NCI-H524 treated with DMSO at 0.1 percent for 48 hours (cell line): ENCODE measurements at regions not wholly inside any gene's neighbourhood (a gene's known extent, or its start where the extent isn't known, plus 50 kb on each side); places are given as distances from the start of the nearest gene placed in this dataset.
A peak's percentile ranks its signal among the peaks of the same experiment; 100 is the strongest.

Experiments used
- DNase-seq: peaks from one replicate; lab custom pipeline; 2025; lab: John Stamatoyannopoulos, UW

DNA sequence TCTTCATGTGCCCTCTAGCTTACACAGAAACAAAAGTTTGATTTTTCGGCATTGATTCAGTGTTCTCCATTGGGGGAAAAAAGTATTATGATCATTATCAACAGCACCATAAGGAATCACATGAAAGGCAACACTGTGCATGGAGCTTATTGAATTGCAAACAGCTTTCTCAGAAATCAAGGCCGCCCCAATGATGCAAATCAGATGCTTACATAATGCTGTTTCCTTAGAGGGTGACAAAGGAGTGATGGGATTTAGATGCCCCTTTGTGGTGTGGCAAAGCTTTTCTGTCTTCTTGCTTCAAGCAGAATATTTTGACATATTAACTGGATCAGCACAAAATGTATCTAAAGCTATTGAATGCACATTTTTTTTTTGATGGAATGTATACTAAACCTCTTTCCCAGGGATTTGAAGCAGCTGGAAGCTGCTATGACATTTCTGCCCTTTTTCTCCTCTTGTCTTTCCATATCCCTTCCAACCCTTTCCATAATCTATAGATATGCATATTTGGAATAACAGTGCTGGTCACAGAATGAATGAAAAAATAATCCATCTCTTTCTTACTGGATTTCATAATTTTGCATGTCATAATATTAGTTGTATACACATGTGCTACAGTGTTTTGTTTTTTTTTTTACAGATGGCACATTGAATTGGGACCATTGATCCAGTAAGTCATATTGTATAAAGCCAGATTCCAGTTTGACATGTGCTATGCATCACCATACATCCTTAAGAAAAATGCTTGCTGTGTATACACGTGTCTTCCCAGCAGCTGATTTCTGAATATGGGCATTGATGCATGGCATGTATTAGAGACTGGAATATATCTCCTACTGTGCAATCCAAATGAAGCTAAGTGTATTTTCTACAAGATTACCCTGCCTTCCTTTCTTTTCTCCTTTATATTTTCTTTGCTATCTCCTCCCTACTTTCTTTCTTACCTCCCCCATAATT is 259.7 kb upstream of the DCN start:
- no peak for DNase-seq

DNA sequence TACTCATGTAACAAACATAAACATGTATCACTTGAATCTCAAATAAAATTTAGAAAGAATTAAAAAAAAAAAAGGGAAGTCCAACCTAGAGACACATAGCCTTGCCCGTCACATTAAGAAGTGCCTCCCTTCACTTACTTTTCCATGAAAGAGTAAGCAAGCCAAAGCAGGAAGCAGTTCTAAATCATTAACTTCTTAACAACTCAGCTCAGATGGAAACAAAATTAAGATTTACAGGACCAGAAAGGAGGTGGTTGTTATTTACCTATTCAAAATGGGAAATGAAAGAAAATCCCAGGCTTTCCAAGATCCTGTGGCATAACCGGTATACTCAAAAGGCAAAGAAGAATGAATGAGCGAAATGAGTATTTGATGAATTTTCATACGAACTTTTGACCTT is 258.6 kb upstream of the DCN start:
- no peak for DNase-seq

DNA sequence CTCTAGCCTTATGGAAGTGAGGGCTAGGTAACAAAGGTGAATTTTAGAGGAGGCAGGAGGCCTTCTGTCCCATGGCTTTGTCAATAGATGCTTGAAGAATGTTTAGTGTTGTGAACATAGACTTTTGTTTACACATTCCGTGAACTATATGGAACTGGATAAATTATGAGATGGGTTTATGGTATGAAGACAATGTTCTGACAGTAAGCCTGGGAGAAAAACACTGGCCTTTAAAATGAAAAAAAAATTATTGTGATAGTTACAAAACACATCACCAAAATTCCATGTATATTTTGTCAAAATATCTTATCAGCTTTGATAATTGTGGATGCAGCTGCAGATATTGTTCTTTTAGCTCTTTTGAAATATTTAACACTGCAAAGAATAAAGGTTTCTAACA is 251.5 kb upstream of the DCN start:
- DNase-seq: no peak

DNA sequence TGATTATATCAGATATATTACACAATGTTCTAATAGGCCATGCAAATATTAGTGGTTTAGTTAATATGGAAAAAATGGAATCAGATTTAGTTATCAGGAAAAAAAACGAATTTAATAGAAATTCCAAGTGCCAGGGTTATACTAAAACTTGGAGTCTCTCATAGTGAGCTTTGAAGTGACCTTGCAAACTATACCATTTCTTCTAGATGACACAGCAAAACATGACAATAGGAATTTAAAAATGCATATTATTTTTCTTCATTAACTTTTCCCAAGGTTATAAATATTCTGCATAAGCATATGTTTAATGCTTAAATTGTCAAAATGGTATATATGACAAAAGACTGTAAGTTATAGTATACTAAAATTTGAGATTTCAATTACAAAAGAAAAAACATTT is 250.1 kb upstream of the DCN start:
- DNase-seq: no peak

DNA sequence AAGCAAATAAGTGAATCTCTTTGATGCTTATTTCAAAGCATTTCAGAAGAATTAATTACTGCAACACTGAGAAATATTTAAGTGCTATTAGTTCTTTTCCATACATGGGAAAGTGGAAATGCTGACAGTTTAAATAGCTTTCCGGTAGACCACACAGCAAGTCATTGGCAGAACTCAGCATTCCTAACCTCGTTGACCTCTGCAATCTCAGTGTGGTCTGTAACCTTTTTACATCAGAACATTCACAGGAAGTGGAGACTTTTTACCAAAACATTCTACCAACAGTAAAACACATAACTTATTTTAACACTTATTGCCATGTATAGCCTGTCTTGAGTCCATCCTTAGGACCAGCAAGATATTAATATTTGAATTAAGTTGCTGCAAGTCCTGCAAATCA is 249.5 kb upstream of the DCN start:
- no peak for DNase-seq

DNA sequence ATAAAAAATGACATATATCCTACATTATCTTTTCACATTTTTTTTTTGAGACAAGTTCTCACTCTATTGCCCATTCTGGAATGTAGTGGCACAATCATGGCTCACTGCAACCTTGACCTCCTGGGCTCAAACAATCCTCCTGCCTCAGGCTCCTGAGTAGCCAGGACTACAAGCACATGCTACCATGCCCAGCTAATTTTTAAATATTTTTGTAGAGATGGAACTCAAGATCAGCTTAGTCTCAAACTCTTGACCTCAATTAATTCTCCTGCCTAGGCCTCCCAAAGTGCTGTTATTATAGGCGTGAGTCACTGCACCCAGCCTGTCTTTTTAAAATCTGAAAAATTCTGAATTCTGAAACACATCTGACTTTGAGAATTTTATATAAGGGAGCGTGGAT is 241.9 kb upstream of the DCN start:
- no peak for DNase-seq

DNA sequence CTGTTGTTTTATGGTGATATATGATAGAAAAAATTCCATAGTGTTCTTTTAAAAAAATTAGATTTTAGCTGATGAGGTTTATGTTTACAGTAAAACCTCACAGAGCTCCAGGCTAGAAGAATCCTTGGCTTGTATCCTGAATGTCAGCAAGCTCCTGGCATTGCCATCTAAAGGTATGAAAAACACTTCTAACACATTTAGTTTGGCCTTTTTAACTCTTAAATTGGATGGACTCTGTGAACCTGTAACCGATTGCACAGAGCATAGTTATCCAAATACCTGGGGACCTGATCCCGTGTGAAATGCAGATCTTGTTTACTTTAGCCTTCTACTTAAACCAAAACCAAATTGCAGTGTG is 241.1 kb upstream of the DCN start:
- DNase-seq: no peak

DNA sequence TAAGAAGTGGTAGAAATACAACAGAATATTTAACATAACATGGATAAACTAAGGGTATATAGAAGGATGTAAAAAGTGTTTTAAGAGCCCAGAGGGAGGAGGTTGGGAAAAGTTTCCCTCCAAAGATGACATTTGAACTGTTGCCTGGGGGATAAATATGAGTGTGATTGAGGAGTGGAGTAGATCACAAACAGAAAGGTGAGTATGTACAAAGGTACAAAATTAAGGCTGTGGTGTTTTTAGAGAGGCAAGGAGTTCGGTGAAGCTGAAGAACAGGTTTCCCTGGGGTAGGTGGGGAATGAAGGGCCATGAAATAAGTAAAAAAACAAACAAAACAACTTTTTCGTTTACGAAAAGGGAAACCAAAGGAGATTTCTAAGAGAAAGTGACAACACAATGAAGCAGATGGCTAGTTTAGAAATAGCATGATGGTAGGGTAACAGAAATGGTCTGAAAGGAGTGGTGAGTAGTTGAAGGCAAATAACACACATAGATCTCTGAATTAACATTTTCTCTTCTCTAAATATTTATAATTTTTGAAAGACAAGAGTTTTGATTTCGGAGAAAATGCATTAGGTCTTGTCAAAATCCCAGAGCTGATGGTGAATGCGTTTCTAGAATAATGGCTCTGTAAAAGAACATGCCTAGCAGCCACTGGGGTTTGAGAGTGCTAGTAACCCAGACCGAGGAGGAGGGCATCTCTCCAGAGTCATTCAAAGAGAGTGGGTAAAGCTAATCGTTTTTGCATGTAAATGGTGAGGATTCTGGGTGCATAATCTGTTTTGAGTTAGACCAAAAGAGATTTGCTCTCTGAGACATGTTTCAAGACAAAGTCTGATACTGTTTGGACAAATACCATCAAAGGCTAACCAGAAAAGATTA is 240.4 kb upstream of the DCN start:
- DNase-seq: no peak

DNA sequence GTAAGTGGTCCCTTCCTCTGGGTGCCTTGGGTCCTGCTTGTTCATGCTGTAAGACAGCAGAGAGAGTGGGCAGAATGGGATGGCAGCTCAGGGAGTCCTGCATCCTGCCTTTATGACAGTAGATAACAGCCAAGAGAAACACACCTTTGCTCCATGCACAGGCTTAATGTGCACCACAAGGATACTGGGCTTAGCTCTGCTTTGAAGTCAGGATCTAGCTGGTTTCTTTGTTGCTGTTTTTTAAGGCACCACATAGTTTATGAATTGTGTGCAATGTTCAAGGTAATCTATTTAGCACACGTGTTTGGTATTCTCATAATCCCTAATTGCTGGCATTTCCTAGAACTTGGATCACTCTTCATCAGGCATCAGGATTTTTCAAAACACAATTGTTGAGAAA is 239.5 kb upstream of the DCN start:
- DNase-seq: no peak

DNA sequence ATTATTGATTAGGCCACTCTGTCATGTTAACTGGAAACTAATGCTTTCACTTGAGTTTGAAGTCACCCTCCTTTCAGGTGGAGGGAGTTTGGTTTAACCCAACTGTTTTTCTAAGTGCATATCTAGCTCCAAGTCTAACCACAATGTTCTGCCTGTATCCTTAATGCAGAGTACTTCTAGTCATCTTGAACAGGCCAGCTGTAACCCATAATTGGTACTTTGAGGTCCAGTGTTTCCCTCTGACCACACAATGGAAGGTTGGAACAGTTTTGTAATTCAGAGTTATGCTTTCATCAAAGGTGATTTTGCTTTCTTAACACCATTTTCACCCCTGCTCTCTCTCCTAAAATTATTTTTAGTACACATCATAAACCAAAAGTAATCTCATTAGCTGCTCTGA is 237.2 kb upstream of the DCN start:
- no peak for DNase-seq

DNA sequence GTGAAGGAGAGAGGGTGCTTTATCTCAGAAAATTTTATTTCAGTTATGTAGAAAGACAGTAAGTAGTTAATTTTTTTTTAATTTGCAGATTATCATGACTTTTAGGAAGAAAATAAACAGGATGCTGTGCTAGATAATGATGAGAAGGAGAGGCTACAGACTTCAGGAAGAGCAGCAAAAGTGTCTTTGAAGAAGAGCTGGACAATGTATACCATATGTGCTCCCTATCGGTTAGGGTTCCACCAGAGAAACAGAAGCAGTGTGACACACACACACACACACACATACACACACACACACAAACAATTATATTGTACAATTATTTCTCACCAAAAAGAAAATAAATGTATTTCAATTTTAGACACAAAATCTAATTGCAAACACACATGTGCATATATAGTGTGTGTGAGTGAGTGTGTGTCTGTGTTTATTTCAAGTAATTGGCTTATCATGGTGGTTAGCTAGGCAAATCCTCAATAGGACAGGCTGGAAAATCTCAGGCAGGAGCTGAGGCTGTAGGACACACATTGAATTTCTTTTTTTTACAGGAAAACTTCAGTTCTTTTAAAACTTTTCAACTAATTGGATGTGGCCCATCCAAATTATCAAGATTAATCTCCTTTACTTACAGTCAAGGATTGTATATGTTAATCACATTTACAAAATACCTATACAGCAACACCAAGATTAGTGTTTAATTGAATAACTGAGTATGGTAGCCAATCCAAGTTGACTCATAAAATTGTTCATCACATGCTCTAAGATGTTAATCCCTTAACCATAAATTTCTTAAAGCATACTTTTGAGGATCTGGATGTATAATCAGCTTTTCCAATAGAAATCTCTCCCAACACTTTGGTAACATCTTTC is 235.8 kb upstream of the DCN start:
- no peak for DNase-seq

DNA sequence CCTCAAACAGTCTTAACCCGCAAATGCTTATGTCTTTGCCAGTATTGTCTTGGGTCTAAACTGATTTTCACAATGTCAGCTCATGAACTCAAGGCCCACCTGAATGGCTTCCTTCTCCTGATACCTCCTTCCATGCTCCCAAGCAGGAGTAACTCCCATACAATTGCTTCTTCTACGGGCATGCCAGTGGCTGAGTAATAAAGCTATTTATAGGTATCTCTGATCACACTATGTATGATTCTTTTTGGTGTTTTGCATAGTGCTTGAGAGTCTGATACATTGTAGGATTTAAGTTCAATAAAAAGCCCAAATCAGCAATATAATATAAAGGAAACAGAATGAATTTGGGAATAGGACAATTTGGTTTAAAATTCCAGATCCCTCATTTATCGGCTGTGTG is 235.0 kb upstream of the DCN start:
- no peak for DNase-seq

DNA sequence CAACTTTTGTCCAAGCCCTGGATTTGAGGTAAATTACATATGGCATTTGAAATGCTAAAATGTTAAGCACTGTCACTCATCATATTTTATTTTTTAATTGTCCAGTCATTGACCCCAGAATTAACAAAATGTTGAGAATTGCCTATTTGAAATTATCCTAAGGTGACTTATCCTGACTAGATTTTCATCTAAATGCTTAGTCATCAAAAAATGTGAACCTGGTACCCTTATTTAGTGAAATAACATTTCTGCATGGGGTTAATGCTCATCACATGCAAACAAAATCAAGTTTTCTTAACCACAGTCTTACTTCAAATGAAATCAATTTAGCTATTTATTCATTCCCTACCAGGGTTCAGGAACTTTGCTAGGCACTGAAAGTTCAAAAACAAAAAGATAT is 232.0 kb upstream of the DCN start:
- DNase-seq: no peak

DNA sequence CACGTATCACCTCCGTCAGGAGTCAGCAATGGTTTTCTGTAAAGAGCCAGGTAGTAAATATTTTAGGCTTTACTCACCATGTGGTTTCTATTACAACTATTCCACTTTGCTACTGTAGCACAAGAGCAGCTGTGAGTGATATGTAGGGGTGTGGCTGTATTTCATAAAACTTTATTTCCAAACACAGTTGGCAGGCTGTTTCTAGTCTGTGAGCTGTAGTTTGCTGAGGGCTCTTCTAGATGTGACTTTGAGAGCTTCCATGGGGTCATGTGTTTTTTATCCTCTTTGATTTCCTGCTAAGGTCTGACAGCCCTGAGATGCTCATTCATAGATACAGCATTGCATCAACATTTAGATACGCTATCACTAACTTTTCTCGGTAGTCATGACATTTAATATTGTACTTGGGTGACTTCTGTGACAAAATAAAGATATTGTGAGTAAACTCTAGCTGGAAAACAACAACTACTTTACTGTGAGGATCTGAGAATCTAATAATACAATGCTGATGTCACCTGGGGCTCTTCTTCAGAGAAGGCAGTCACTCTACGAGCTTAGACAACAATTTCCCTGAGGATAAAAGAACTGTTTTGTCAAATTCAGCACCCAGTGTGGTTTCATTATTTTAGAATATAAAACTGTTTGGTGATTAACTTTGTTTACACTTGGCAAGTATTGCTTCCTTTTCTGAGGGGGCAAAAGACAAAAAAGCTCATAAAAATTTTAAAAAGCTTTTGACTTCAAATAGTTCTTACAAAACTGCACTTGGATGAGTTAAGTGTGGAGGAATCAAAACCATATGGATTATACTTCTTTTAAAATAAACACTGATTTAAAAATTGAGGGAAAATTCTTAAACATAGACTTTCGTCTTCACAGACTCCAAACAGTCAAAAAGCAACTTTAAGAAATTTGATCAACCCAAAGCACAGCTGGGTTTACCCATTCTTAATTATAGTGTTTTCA is 231.2 kb upstream of the DCN start:
- DNase-seq: no peak

DNA sequence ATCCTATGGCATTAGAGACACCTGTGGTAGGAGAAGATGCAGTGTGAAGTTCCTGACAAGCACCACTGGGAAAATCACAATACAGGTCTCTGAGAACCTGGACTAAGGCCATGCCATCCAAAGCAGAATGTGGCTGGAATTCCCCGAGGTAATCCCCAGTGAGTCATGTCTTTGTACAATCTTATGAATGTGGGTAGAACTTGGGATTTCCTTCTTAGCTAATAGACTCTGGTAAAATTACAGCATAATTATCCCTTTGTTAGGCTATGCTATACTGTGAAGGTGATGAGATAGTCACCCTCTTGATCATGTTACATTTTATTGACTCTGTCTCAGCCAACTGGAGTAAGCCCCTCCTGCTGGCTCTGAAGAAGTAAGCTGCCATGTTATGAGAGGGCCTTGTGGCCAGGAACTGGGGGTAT is 224.3 kb upstream of the DCN start:
- DNase-seq: no peak

DNA sequence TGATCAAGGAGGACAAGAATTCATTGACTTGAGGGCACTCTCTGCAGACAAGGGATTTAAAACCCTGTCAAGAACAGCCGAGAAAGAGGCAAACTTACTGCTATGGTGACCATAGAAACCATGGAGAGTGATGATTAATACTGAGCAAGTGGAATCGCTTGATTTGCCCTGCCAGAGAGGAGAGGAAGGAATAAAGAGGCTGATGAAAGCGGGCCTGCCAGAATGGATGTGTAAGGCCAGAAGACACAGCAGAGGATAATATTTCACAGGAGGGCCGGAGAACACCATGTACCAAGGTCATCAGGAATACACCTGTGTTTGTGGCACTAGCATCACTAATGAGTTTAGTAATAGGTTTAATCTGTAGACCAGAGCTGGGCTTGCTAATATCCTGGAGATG is 221.8 kb upstream of the DCN start:
- DNase-seq: peak; percentile 6

DNA sequence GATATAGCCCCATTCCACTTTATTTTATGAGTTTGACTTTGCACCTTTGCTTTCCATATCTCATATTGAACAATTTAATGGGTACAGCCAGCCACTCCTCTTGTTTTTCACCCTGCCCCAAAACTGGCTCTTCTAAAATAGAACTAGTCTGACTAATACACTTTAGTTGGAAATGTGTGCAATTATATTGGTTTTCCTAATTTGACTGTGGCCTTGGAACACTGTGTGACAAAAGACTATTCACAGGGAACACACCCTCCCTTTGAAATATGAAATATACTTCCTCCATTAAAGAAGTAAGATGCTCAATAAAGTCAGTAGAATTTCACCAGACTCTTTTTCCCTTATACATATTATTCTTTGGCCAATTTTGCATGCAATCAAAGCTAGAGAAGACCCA is 218.6 kb upstream of the DCN start:
- no peak for DNase-seq

DNA sequence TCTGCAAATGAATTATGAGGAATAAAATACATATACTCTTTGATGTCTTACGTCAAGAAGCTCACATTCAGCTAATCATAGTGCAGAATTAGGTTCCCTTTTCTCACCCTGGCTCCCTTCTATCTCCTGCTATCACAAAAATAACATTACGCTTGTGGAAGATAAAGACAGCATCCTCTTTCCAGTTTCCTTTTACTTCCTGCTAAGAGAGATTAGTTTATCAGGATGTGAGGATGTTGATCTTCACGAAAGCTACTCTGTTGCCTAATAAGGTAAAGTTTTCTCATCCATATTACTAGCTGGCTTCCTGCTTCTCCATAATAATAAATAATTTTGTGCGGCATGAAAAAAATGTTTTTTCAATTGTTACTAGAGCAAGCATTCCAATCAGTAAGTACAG is 217.7 kb upstream of the DCN start:
- DNase-seq: no peak

DNA sequence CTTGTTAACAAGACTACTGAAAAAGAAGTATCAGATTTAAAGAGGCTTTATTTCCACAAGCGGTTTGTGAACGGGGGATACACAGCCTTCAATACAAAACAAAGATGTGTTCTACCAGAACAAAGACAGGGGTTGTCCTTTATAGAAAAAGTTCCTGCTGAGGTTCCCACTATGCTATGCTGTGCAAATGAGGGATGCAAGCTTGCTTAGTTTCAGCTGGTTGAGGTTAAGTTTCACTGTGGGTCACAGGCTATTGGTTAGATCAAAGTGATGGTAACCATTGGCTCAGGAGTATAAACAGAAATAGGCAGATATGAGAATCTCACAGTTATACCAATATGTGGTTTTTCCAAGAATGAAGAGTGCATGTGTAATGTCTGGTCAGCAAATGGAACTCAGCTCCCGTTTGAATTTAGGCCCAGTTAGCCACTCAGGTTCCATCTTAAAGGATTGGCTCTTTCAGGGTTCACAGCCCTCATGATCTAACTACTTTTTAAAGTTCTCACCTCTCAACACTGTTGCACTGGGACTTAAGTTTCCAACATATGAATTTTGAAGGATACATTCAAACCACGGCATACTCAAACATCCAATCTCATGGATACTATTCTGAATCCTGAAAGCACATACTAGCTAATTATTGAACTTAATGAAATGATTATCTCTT is 215.4 kb upstream of the DCN start:
- no peak for DNase-seq

DNA sequence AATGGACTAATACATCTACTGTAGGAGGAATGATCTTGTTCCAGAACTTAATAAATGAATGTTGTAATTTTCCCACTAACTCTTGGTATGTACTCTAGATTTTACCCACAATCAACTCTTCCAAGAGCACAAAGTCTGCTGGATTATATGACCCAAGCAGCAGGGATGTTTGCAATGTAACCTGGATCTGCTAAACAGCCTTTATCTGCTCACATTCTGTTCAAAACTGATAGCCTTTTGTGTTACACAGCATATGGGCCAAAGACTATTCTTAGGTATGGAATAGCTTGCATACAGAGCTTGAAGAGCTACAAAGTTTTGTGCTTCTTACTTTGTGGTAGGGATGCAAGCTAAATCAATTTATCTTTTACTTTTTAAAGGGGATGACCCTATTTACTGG is 213.7 kb upstream of the DCN start:
- DNase-seq: no peak
